ENCODE measurements at regions not wholly inside any gene's neighbourhood (a gene's known extent, or its start where the extent isn't known, plus 50 kb on each side); places are given as distances from the start of the nearest gene placed in this dataset.
"Not testable (repeated sequence)": the region's sequence is repeated elsewhere in the genome, so short reads cannot be mapped to it uniquely, and the experiment has no call there.

GRCh38 chr3:106946866-106947265, 430.4 kb upstream of the CCDC54 start:
- DNase-seq: no peak

DNA sequence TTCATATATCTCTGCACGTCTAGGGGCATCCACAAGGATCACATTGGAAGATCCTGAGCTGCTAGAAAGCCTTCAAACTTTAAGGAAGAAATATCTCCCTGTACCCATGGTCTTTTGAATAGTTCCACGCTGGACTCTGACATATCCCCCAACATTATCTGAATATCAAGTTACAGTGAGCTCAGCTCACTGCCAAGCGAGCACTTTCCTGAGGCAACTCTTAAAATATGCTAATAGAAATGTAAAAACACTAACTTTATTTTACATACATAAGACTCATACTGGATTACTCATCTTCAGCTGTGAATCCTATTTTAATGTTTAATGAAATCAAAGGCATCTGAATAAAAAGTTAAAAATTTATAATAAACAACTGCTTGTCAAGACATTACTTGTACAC, 420.2 kb upstream of the CCDC54 start:
- DNase-seq: no peak

DNA sequence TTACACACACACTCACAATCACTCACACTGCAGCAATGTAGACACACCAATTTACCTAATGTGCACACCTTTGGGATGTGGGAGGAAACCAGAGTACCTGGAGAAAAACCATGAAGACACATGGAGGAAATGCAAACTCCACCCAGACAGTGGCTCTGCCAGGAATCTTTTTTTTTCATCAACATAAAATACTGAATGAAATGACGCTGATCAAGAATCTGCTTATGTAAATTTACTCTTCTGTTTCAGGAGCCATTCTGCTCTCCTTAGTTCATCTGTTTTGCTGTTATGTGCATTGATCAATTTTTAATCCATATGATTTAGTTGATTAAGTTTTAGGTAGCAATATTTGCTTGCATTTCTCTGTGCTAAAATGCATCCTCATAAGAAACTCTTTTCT, 414.2 kb upstream of the CCDC54 start:
- no peak for DNase-seq

- DNase-seq: no peak
Measured at GRCh38 chr3:106963442-106963841, 413.8 kb upstream of the CCDC54 start.

GRCh38 chr3:106965307-106965706, 411.9 kb upstream of the CCDC54 start:
- DNase-seq: no peak

- DNase-seq: no peak
Measured at GRCh38 chr3:106969596-106969995, 407.6 kb upstream of the CCDC54 start.

GRCh38 chr3:106981392-106981791, 395.8 kb upstream of the CCDC54 start:
- no peak for DNase-seq

GRCh38 chr3:106985721-106986120, 391.5 kb upstream of the CCDC54 start:
- DNase-seq: no peak

DNA sequence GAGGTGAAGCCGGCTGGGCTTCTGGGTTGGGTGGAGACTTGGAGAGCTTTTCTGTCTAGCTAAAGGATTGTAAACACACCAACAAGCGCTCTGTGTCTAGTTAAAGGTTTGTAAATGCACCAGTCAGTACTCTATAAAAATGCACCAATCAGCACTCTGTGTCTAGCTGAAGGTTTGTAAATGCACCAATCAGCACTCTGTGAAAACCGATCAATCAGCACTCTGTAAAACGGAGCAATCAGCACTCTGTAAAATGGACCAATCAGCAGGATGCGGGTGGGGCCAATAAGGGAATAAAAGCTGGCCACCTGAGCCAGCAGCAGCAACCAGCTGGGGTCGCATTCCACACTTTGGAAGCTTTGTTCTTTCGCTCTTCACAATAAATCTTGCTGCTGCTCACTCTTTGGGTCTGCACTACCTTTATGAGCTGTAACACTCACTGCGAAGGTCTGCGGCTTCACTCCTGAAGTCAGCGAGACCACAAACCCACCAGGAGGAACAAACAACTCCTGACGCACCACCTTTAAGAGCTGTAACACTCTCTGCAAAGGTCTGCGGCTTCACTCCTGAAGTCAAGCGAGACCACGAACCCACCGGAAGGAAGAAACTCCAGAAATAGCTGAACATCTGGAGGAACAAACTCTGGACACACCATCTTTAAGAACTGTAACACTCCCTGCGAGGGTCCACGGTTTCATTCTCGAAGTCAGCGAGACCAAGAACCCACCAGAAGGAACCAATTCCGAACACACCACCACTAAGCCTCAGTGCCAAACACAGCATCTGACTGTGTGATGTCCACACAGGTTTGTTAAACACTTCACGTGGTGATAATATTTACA, 378.2 kb upstream of the CCDC54 start:
- DNase-seq: not testable (repeated sequence)

DNA sequence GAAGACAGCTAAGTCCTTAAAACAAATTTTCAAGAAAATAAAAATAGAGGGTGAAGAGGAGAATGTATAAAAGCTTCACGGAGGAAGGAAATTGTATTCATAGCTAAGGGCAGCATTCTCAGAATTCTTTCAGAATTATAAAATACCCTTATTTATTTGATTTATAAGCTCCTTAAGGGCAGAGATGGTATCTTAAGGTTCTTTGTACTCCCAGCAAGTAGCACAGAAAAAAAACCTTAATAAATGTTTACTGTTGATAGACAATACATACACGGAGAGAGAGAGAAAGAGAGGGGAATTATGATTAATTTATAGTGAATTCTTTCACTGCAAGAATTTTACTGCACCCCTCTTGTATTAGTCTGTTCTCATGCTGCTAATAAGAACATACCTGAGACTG, 375.6 kb upstream of the CCDC54 start:
- no peak for DNase-seq

- not testable (repeated sequence) for DNase-seq
Measured at GRCh38 chr3:107005352-107005751, 371.9 kb upstream of the CCDC54 start.

GRCh38 chr3:107008213-107008612, 369.0 kb upstream of the CCDC54 start:
- no peak for DNase-seq

DNA sequence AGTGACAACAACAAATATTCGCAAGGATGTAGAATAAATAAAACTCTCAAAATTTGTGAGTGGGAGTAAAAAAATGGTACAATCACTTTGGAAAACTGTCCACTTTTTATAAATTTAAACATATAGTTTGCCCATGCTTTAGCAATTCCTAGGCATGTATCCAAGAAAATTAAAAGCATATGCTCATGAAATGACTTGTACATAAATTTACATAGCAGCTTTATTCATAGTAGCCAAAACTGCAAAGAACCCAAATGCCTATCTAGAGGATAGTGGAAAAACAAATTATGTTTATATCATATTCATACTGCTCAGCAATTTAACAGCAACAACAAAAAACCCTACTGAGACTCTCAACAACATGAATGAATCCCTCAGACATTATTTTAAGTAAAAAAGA, 363.6 kb upstream of the CCDC54 start:
- no peak for DNase-seq

DNA sequence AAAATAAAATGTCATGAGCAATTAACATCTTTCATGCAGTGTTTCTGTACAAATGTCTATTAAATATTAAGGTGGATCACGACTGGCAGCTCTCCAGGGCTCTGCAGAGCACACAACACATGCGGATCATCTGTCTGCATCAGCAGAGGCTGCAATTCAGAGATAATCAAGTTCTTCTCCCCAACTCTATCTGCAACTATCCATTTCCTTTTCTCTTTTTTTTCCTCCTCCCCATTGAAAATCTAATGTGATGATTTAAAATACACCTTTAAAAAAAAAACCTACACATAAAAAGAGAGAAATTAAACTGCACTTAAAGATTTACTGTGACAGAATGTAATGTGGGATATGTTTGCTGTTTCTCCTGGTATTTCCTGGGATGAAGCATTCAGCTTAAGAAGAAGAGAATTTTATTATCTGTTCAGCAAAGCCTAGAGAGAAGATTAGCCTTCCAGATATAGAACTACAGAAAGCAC, 352.6 kb upstream of the CCDC54 start:
- DNase-seq: no peak

GRCh38 chr3:107025961-107026360, 351.3 kb upstream of the CCDC54 start:
- no peak for DNase-seq

GRCh38 chr3:107028086-107028485, 349.2 kb upstream of the CCDC54 start:
- DNase-seq: no peak

GRCh38 chr3:107028626-107029025, 348.6 kb upstream of the CCDC54 start:
- no peak for DNase-seq

- no peak for DNase-seq
Measured at GRCh38 chr3:107032111-107032510, 345.1 kb upstream of the CCDC54 start.

GRCh38 chr3:107034142-107034541, 343.1 kb upstream of the CCDC54 start:
- DNase-seq: no peak

GRCh38 chr3:107035176-107035575, 342.1 kb upstream of the CCDC54 start:
- no peak for DNase-seq

DNA sequence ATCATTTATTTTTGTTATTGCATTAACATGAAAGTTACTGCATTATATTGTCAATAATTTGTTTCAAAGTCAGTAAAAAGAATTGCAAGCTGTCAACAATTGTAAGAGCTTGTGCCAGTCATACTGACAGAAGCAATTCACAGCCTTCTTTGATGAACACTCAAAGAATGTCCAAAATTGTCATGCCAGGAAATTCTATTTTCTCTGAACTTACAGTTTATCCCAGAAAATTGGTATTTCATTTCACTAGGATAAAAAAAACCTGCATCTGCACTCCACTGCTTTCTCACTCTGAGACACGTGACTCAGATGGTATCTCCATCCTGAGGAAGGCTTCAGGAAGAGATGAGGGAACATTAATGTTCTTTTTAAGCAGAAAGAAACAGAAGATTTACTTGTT, 332.6 kb upstream of the CCDC54 start:
- DNase-seq: no peak

- DNase-seq: no peak
Measured at GRCh38 chr3:107045791-107046190, 331.4 kb upstream of the CCDC54 start.

GRCh38 chr3:107055181-107055942, 321.9 kb upstream of the CCDC54 start:
- DNase-seq: no peak

GRCh38 chr3:107061466-107061865, 315.8 kb upstream of the CCDC54 start:
- DNase-seq: no peak

Measured in activated CD8-positive, alpha-beta memory T cell treated with anti-CD3 and anti-CD28 coated beads, Interleukin-2, amount 50 U/mL, for 4 hours (primary cell).